DMS153 (cell line): ENCODE measurements at regions not wholly inside any gene's neighbourhood (a gene's known extent, or its start where the extent isn't known, plus 50 kb on each side); places are given as distances from the start of the nearest gene placed in this dataset.
"Not testable (repeated sequence)": the region's sequence is repeated elsewhere in the genome, so short reads cannot be mapped to it uniquely, and the experiment has no call there.

Source experiments
- DNase-seq: peaks from one replicate; lab custom pipeline; 2025; lab: John Stamatoyannopoulos, UW

DNA sequence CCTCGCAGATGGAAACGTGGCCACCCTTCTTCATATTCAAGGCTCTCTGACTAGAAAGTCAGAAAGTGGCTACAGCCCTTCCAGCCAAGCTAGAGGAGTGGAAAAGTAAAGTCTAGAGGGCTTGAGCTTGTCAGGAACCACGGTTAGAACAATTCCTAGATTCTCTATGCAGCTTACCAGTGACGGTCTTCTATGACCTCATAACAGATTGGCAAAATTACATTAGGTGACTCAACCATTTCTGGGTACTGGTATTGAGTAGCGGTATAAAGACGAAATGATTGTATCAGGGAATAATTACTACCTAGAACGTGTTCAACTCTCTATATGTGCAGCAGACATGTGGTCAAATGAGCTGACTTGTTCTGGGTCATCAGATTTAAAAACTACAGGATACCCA, 155.0 kb upstream of the RUNX1 start:
- no peak for DNase-seq

DNA sequence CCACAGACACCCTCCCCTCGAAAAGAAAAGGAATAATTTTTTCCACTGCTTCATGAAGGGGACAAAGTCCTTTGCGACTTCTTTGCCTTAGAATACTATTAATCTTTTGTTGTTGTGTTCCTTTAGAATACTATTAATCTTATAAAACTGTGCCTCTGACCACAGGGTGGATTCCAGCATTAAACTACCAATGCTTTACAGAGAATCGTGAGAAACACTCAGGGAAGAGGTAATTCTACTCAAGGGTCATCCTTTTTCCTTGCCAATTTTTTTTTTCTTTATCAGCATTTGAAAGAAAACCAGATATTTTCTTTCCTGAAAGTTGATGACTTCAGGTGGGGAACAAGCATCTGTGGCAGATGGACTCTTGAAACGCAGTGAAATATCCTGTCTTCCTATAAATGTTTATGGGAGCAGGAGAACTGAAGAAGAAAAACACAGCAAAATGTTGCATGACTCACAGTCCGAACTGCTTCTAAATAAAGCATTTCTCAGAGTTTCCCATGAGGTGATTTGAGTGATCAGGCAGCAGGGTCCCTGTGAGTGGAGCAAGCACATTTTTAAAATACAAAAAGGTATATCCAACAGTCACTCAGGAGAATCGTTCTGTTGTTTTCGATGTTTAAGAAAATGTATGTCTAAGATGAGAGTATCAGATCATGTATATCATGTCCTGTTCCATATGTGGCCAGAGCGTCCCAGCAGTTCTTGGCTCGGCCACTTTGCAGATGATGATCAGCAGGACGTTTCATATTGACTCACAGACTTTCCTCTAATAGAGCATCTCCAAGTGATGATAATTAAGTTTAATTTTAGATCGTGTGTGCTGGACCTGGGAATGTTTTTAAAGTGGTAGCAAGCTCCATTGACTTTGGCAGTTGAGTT, 154.2 kb upstream of the RUNX1 start:
- DNase-seq, result no peak

DNA sequence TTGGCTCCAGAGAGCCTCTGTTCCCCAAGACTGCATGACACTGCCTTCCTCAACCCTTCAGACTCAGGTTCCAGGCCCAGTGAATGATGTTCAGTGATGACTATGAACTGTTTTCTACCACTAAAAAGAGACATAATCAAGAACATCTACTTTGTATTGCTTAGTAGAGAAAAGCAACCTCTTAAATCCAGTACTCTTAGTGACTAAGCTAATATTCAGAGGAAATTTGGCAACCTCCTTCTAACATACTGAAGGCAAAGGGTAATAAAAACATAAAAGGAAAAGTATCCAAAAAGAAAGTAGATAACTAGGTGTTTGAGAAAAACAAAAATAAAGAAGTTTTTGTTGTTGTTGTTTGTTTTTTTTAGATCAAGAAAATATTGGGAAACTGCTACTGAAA, 153.3 kb upstream of the RUNX1 start:
- DNase-seq, result no peak

DNA sequence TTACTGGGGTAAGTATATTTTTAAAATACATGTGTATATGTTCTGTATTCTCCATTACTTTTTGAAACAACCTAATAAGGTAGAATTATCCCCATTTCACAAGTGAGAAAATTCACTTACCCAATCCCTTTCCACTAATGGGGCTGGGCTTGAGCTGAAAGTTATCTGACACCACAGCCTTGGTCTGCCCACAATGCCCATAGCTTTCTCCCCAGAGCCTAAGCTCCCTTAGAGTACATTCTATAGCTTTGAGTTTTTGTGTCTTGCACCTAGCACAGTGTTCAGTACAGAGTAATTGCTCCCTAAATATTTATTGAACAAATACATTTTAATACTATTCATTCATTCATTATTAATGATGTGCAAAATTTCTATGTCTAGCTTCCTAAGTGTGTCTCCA, 152.7 kb upstream of the RUNX1 start:
- DNase-seq, result no peak

DNA sequence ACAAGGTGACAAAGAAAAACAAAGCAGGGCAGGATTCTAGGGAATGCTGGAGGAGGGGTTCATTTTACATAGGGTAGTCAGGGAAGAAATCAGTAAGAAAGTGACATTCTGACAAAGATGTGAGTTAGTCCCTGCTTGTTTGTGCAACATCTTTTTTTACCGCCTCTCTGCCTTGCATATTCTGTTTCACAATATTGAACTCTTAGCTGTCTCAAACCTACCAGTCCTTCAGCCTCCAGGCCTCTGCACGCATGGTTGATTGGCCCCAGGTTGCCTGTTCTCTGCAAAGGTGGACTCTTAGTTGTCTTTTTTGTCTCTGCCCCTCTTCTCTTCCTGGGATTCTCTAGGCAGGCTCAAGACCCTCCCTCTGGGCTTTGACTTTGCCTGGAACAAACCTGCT, 152.2 kb upstream of the RUNX1 start:
- DNase-seq, result no peak

DNA sequence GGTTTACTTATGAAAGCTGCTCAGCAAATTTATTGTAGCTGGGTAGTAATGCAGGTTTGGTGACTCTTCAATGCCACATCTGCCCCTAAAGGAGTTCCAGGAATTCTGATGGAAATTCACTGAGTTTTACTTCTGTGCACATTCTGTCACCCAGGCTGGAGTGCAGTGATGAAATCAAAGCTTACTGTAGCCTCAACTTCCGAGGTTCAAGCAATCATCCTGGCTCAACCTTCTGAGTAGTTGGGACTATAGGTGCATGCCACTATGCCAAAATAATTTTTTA, 150.6 kb upstream of the RUNX1 start:
- DNase-seq, result no peak

DNA sequence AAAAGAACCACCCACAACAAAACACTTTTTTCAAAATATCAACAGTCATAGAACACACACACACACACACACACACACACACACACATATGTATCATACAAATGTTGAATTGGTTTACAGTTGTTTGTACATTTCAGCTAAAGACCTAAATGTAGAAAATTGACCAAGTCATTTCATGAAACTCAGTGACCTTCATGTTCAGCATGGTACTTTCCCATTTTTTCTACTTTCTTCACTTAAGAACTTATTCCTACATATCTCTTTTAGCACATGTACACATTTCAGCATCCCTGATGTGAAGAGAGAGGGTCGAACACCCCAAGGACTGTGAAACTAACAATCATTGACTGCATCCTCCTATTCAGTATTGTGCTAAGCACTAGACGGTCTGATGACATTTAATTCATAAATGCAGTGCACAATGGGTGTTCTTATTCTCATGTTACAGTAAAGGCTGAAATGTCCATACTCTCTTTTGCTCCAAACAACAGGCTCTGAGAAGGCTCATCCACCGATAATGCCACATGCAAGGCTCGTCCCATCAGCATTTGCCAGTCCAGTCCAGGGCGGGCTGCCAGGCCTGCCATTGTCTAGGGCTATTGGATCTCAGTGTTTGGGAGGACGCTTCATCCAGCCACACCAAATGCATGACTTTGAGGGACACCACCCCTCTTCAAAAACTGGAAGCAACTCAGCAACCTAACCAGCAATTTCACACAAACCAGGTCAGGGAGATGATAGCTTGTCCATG, 150.1 kb upstream of the RUNX1 start:
- no peak for DNase-seq

DNA sequence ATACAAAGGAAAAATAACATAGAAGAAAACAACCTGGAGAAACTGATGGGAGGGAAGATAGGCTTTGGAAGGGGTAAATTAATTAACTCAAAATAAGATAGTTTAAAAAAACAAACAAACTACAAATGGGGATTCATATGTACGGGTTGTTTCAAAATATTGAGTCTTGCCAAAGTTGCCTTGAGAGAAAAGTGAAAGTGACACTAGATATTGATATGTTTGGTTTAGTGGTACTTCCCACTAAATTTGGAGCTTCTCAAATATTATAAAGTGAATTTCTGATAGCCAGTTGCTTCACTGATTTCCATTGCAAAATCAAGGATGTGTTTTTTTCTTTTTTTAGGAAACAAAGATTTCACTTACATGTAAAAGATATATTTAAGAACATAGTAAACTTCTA, 149.5 kb upstream of the RUNX1 start:
- DNase-seq, result no peak

DNA sequence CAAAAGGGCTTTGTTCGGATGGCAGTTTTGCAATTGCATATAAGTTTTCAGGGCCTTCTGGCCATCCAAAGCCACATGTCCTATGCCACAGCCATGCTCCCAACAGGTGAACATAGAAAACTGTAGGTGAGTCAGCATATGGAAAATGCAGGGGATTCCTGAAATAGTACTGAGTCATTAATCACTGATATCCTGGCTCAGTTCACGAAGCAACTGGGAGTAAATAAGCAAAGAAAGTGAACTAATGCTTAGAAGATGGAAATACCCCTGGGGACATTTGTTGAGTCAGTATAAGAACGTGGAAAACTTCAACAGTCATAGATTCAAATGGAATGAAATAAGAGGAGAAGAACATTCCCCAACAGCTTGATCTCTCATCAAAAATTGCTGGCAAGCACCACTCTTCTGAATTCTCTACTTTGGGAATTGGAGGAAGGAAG, 148.9 kb upstream of the RUNX1 start:
- no peak for DNase-seq

DNA sequence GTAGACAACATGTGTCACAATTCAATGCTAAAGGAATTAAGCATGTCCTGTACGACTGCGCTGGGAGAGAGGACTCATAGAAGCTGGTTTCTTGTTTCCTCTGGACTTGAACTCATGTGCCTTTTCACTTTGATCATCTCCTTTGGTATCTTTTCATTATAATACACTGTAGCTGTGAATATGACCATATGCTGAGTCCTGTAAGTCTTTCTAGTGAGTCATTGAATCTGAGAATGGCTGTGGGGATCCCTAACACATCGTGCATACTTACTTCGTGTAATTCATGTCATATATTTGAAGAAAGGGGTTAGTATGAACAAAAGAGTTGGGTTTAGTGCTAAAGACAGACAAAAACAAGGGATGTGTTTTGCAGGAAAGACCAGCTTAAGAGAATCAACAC, 148.1 kb upstream of the RUNX1 start:
- DNase-seq, result no peak

DNA sequence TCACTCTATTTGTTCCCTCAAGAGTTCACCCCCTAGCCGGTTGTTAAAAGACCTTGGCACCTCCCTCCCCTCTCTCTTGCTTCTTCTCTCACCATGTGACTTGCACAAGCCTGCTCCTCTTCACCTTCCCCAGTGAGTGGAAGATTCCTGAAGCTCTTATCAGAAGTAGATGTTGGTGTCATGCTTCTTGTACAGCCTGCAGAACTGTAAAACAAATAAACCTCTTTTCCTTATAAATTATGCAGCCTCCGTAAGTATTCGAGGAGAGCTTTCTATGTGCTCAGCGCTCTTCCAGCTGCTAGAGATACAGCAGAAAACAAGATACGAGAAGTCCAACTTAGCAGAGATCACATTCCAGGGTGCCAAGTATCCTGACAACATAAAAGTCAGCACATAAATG, 147.0 kb upstream of the RUNX1 start:
- DNase-seq, result no peak

DNA sequence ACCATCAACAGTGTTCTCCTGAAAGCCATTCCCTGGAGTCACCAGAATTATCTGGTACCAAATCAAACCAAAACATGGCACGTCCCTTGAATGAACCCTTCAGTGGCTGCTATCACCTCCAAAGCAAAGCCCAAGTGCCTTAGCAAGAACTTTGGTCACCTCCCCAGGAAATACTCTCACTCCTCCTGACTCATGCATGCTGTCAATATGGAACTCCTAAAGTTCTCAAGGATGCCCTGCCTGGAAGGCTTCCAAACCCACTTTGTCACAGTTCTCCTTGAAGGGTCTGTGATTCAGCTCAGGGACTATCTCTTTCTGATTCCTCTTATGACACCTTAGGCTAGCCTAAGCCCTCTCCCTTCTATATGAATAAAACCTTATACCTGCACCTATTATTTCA, 146.1 kb upstream of the RUNX1 start:
- DNase-seq, result no peak

DNA sequence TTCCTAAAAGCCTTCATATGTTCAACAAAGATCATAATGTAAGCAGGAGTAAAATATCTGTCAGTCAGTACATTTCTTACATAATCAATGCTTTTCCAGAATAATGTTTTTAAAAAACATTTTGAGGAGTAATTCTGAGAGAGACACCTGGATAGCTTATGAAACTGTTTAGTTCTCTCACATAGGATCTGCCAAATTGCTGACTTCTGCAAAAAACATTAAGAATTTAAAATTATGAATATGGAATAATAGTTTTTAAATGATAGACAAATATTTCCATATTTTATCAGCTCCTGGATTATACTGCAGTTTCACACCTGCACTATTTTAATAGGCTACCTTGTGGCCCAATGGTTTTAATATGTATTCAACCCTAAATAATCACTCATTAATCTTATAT, 142.7 kb upstream of the RUNX1 start:
- DNase-seq, result no peak

DNA sequence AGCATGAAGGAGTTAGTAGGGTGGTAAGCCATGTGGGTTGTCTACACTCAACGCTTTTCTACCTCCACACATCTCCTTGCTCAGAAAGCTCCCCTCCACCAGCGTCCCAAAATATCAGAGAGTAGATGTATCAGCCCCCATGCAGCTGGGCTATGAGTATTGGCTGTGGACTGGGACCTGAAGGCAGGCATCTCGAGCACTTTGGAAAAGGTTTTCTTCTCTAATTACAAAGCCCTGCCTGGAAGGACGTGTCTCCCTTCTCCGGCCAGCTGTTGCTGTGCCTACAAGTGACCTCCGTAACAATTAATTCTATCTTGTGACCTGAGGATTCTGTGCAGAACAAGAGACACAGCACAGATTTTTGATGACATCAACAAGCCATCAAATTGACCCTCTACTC, 142.0 kb upstream of the RUNX1 start:
- DNase-seq, result no peak

DNA sequence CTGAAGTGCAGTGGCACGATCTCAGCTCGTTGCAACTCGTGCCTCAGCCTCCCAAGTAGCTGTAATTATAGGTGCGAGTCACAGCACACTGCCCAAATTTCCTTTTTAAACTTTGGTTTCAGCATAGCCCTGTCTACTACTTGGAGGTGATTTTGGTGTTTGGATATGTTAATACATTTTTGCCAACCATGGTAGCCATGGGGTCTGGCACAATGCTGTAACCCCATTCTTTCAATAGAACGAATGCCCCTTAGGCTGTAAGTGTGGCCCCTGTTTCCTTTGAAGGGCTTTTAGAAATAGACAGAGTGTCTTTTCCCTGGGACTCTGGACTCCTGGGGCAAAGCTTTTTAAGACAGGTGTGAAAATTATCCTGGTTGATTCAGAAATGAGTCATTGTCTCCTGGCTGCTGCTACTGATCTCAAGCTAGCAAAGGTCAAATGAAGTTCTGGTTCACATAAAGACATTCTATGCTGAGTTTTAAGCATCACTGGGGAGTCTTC, 141.1 kb upstream of the RUNX1 start:
- no peak for DNase-seq

DNA sequence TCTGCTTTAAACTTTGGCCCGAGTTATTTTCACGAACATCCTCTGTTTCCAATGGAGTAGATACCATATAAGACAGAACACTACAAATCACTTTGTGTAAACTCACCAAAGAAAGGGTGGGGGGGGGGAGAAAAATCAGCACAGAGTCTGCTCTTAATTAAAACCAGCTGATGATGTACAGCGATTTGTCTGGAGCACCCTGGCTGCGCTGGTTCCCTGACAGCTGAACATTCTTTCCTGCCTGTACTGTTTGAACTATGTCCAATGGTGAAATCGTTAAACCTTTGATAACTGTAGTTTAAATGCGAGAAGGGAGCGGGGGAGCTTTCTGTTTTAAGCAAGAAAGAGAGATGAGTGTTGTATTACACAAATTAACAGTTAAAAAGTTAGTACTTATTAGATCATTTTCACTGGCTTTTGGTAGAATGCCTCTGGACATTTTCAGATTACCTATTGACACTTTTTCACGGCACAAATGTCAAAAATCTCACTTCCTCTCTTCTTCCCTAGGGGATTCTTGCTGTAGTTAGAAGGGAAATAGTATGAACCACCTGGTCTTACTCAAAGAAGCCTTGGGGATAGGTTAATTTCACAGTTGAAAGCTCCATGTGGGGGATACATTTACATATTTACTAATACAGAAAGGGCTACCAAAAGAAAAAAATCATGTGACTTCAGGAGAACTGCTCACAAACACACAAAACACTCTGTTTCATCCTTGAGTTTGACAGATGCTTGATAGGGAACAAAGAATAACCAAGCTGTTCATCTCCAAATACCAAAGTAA, 140.2 kb upstream of the RUNX1 start:
- DNase-seq, result no peak

DNA sequence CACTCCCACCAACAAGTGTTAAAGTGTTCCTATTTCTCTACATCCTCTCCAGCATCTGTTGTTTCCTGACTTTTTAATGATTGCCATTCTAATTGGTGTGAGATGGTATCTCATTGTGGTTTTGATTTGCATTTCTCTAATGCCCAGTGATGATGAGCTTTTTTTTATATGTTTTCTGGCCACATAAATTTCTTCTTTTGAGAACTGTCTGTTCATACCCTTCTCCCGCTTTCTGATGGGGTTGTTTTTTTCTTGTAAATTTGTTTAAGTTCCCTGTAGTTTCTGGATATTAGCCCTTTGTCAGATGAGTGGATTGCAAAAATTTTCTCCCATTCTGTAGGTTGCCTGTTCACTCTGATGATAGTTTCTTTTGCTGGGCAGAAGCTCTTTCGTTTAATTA, 134.3 kb upstream of the RUNX1 start:
- DNase-seq, result not testable (repeated sequence)

DNA sequence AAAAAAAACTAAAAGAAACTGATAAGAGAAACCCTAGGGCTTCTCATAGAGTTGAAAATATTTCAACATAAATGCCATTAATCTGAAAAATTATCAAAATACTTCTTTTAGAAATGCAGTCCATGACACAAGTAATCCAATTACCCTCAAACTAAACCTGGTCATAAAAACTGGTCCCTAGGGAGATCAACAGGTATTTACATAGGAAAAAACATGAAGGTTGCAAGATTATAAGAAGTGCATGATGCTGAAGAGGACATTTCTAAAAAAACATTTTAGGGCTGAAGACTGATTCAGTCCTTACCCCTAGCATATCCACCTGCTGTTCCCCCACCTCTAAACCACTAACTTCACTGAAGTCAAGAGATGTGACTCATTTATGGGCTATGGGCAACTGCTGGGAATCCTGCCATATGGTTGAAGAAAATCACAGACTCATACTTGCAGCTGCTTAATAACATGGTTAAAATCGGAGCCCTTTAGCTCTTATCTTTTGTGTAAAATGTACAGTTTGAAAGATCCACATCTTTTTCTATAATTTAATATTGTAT, 131.0 kb upstream of the RUNX1 start:
- DNase-seq, result no peak

DNA sequence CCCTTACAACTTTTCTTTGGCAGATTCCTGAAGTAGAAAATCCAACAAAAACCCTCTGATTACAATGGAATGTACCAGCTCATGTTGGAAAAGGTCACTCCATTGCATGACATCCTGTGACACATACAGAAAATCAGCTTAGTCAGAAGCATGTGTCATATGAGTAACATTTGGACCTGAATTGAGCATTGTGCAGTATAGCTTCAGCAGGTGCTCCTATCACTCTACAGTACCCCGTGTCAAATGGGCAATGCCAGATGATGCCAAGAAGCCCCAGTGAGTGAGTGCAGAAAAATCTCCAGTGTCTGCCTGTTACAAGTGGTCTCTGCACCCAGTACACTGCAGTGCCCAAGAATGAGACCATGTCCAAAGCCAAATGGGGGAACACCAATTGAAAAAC, 129.7 kb upstream of the RUNX1 start:
- no peak for DNase-seq

DNA sequence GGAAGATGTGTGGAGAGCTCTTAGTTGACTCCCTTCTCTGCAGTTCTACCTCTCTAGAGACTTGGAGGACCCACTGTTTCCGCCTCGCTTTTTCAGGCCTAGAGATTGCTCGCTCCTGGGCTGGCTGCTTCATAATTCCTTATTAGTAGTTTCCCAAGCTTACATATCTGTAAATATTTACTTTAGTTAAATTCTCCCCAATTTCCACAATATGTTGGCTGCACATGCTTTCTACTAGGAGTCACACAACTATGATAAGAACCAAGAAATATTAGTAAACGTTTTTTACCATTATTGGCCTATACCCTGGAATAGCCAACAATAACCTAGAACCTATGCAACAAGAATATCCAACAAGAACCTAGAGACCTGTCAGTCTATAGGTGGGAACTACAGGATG, 129.0 kb upstream of the RUNX1 start:
- DNase-seq, result no peak

DNA sequence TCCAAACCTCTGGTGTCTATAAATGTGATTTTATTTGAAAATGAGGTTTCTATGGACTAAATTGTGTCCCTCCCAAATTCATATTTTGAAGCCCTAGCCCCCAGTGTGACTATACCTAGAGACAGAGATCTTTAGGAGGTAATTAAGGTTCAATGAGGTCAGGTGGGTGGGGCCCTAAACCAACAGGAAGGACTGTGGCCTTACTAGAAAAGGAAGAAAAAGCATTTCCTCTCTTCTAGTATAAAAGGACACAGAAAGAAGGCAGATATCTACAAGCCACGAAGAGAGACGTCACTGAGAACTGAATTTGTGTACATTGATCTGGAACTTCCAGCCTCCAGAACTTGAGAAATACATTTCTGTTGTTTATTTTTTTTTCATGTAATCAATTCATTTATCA, 123.1 kb upstream of the RUNX1 start:
- DNase-seq, result no peak

DNA sequence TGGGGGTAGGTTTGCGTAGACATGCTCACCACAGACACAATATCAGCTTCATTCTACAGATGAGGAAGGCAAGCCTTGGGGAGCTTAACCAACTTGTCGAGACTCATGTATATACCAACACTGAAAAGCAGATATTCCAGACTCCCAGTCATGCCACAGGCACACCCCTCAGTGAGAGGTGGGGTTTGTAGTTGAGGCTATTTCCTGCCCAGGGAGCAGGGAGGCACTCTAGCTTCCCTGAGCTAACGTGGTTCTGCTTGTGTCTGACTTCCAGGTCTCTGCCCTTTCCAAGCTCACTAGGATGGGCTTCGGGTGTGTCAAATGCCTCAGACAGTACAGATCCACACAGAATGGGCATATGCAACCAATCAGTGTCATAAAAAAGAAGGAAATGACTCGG, 122.3 kb upstream of the RUNX1 start:
- no peak for DNase-seq

DNA sequence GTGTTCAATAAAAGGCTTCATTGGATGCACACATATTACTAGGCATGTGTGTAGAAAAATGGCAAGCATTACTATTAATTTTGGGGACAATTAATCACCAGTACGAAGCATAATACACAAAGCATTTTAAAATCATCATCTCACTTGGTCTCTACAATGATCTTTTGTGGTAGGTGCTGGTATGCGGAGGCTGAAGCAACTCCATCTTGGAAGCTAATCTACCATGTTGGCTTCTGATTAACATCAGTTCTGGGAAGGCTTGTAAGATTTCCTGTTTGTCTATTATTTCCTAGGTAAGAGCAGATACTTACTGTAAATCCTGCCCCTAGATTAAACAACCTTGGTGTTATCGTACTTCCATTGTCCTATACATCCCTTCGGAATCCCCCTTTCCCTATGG, 121.7 kb upstream of the RUNX1 start:
- no peak for DNase-seq
